ENCODE measurements at regions not wholly inside any gene's neighbourhood (a gene's known extent, or its start where the extent isn't known, plus 50 kb on each side); places are given as distances from the start of the nearest gene placed in this dataset.
"Not testable (repeated sequence)": the region's sequence is repeated elsewhere in the genome, so short reads cannot be mapped to it uniquely, and the experiment has no call there.

DNA sequence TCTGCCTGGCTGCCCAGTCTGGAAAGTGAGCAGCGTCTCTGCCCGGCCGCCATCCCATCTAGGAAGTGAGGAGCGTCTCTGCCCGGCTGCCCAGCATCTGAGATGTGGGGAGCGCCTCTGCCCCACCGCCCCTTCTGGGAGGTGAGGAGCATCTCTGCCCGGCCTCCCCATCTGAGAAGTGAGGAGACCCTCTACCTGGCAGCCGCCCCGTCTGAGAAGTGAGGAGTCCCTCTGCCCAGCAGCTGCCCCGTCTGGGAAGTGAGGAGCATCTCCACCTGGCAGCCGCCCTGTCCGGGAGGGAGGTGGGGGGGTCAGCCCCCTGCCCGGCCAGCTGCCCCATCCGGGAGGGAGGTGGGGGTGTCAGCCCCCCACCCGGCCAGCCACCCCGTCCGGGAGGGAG is 644.2 kb upstream of the PRMT6 start:
- not testable (repeated sequence) for DNase-seq (ENCODE audit: low spot score)

DNA sequence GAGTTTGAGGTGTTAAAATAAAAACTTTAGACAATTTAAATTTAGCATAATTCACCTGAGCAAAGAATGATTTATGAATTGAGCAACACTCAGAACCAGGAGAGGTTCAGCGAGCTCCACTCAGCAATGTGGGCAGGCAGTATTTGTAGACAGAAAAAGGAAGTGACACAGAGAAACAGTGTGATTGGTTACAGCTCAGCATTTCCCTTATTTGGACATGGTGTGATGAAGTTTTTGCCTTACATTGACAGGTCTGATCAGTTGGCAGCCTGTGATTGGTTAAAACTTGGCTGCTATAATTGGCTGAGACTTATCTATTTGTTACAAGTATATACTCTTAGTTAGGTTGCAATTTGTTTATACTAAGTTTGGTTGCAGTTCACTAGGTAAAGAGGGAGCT is 621.2 kb upstream of the PRMT6 start:
- DNase-seq (ENCODE audit: low spot score) = no peak

DNA sequence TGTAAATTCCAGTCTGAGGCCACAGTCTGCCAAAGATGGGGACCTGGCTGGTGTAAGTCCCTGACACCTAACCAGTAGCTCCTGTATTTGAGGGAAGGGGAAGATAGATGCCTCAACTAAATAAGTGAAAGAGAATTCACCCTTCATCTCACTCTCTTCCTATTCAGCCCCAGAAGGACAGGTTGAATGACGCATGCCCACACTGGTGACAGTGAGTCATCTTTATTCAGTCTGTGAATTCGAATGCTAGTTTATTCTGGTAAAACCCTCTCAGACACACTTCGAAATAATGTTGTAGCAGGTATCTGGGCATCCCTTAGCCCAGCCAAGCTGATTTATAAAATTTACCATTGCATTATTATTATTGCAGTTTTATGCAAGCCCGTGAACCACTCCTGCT is 617.0 kb upstream of the PRMT6 start:
- DNase-seq (ENCODE audit: low spot score) = no peak

DNA sequence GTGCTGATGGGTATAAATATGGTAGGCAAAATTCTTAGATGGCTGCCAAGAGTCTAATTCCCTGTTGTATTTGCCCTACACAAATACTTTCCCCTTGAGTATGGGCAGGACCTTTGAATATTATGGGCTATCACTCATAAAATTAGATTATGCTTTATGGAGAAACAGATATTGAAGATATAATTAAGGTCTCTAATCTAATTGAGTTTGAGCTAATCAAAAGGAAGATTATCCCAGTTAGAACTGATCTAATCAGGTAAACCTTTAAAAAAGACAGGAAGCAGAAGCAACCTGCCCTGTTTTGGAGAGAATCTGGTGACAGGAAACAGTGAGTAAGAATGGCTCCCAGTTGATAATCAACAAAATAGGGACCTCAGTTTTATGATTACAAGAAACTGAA is 609.0 kb upstream of the PRMT6 start:
- DNase-seq (ENCODE audit: low spot score) = no peak

DNA sequence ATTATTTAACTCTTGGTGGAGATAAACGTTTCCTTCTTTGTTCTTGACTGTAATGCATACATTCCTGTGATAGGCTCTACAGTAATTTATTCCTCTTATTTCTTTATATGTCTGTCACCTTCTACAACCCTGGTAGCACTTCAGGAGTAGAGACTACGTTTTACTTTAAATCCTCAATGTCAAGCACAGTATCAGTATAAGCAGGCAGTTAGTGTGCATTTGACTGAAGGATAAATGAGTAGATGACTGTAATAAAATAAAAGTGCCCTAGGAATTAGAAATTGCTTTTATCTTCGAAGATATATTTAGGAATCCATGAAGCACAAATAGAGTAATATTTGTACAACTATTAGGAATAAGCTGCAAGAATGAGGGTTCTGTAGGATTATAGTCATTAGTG is 599.6 kb upstream of the PRMT6 start:
- DNase-seq (ENCODE audit: low spot score) = no peak

DNA sequence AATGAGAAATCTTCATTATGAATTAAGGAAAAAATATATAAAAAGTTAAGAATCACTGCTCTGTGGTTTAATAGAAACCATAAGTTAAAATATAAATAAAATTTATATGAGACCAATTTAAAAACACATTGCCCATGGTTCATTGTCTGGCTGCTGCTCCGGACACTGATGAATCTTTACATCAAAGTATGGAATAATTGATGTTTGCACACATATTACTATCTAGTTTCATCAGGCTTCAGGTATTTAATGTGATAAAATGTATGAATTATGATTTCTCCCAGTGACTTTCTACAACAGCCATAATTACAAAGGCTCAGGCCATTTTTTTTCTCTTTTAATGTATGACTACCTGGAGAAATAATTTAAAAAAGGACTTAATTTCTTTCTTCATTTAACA is 599.1 kb upstream of the PRMT6 start:
- no peak for DNase-seq (ENCODE audit: low spot score)

DNA sequence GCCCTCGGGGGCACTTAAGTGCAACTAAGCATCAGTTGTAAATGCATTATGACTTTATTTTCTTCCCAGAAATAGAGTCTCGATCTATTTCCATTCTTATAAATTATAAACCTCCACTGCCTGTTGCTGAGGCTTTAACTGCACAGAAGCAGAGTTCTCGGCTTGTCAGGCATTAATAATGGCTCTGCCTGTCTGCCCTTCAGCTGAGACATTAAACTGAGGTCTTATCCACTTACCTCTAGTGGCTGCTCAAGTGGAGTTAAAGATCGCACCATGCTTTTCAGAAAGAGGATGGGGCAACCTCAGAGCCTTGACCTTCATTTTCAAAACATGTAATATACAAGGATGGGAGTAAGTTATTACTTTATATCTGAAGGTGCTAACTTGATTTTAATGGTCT is 597.6 kb upstream of the PRMT6 start:
- no peak for DNase-seq (ENCODE audit: low spot score)

DNA sequence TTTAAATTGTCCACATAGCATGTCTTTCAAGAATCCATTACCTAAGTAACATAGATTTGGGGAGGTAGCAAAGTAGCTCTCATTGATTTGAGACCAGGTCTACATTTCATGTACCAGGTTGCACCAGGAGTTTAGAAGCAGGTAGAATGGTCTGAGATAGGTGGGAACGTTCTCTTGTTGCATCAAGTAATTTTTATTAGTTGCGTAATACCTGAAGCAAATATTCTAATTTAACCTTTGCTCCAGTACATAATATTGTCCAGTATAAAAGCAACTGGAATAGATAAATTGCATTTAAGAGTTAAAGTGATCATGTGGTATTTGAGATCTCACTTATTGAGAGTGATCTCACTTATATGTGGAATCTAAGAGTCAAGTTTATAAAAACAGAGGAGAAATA is 597.1 kb upstream of the PRMT6 start:
- DNase-seq (ENCODE audit: low spot score) = no peak

DNA sequence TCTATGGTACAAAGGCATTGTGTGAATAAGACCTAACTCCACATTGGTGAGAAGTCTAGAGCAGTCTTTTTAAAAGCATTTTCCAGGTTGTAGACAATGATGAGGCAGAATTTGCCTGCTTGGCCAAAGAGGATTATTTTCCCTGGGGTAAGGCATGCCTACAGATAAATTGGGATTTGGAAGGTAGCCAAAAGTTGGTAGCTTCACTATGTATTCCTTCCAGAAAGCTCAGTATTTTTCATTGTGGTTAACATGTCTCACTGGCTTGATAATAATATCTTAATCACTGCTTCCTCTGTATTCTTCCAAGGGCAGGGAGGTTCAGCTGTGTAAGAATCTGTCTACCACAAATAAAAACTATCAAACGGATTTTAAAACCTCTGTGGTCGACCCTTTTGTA is 590.8 kb upstream of the PRMT6 start:
- no peak for DNase-seq (ENCODE audit: low spot score)

DNA sequence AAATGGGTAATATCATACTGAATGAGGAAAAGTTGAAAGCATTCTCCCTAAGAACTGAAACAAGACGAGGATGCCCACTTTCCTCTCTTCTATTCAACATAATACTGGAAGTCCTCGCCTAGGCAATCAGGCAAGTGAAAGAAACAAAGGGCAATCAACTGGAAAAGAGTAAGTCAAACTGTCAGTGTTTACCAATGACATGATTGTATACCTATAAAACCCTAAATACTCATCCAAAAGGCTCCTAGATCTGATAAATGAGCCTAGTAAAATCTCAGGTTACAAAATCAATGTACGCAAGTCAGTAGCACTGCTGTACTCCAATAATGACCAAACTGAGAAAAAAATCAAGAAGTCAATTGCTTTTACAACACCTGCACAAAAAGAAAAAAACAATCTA is 575.8 kb upstream of the PRMT6 start:
- no peak for DNase-seq (ENCODE audit: low spot score)

DNA sequence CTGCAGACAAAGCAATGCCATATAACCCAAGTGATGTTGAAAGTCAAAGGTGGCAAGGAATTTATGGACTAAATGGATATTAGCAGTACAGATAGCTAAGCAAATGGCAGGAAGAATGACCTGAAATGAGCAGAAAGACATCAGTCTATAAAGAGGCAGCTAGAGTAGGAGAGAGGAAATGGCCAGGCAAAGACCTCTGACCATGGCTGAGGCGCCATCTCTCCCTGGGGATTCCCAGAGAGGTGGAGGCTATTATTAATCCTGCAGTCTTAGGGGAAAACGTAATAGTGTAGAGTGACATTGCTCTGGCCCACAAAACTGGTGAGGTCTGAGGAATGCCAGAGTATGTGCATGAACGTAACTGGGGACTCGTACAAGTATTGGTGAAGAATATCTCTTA is 563.6 kb upstream of the PRMT6 start:
- no peak for DNase-seq (ENCODE audit: low spot score)

DNA sequence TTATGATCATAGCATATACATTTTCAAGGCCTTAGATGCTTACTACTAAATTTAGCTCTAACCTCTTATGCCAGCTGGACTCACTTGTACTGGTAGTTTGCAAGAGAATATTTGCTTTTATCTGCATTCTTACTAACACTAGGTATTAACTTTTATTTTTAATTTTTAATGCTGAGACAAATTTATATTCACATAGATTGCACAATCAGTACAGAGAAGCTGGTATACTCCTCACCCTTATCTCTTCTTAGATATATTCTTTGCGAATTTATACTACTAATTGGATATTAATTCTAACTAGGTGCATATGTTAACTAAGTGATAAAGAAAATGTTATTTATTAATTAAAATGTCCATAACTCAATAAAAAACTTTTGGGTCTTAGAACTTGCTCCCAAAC is 561.8 kb upstream of the PRMT6 start:
- no peak for DNase-seq (ENCODE audit: low spot score)

DNA sequence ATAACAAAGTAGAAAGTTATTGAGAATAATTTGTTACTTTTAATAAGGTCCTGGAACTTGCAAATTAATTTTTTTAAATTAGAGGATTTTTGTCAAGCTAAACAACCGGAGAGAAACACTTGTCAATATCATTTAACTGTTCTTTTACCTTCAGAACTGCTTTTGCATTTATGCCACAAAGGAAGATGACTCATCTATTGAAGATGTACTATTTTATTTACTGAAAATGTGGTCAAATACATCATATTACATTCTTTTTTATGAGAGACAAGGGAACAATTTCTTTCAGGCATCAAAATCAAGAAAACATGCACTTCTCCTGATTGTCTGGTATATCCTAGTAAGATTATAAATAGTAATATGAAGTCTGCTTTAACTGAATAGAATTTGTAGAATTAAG is 558.2 kb upstream of the PRMT6 start:
- no peak for DNase-seq (ENCODE audit: low spot score)

DNA sequence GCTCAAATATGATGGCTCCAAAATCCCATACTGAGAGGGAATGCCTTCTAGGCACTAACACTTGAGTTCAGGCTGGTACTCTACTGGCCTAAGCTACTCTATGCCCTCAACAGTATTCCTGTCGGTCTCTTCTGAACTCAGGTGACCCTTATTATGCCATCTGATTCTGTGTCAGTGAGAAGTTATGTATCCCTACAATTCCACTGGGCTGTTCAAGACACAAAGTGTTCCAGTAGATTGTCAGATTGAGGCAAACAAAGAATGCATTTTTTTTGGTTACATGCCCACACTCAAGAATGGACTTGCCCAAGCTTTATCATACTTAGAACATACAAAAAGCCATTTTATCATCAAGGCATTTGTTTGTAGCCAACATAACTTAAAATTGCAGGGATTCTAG is 553.8 kb upstream of the PRMT6 start:
- no peak for DNase-seq (ENCODE audit: low spot score)

DNA sequence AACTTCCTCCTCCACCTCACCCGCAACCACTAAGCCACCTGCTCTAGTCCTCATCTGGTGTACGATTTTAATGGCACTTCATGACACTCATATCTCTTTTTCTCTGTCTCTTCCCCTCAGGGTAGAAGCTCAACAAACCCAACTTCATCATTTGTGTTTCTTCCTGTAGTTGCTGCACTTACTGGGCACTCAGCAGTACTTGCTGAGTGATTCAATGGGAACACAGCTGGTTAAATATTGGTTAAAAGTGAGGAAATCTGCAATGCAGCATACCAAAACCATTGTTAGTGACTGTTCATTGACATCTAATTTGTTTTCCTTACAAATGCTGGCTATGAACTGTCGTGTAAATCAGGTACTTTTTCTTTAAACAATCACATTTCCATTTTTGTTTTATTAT is 541.1 kb upstream of the PRMT6 start:
- DNase-seq (ENCODE audit: low spot score) = no peak

DNA sequence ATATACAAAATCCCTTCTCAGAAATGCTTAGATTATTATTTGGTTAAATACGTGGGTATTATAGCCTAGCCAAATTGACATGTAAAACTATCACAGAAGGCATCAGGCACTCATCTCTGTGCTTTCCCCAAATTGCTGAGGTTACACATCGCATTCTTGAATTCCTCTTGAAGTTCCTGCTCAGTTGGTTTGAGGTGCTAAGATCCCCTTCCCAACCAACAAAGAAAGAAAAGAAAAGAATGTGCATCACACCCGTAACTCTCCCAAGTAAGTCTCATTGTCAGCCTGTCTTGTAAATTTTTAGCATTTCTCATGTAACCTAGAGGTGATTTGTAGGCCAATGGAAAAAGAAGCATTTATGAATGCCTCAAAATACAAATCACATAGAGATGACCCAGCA is 539.2 kb upstream of the PRMT6 start:
- DNase-seq (ENCODE audit: low spot score) = no peak

DNA sequence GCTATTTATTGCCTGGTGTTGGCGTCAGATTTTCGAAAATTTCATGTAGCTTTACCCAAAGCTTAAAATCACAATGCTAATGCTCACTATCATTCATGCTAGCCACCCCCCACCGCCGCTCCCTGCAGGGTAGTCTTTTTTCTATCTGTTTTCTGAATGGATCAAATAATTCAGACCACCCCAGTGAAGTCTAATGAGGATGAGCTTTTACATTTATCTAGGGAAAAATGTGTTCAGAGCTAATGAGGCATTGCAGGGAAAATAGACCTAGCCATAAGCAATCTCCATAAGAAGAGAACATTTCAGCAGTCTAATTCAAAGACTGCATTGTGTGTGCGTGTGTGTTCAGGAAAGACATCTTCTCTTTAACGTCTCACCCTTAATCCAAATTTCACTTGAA is 533.0 kb upstream of the PRMT6 start:
- no peak for DNase-seq (ENCODE audit: low spot score)

DNA sequence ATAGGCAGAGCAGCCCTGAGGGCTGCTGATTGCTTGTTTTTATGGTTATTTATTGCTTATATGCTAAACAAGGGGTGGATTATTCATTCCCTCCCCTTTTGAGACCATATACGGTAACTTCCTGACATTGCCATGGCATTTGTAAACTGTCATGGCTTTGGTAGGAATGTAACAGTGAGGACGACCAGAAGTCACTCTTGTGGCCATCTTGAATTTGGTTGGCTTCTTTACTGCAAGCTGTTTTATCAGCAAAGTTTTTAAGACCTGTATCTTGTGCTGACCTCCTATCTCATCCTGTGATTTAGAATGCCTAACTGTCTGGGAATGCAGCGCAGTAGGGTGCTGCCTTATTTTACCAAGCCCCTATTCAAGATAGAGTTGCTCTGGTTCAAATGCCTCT is 531.8 kb upstream of the PRMT6 start:
- no peak for DNase-seq (ENCODE audit: low spot score)

DNA sequence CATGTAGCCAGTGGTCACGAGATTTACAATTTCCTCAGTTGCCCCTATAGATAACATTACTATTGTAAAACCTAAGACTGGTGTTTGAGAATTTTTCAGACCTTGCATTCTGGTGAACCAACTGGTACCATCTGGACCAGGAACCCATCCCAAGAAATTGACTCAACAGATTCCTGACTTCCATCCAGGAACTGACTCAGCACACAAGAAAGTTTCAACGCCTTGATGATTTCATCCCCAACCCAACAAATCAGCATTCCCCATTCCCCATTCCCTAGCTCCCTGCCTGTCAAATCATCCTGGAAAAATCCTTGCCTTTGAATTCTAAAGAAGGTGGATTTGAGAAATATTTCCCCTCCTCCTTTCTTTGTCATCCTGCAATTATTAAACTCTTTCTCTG is 529.8 kb upstream of the PRMT6 start:
- peak; percentile 57 for DNase-seq (ENCODE audit: low spot score)

DNA sequence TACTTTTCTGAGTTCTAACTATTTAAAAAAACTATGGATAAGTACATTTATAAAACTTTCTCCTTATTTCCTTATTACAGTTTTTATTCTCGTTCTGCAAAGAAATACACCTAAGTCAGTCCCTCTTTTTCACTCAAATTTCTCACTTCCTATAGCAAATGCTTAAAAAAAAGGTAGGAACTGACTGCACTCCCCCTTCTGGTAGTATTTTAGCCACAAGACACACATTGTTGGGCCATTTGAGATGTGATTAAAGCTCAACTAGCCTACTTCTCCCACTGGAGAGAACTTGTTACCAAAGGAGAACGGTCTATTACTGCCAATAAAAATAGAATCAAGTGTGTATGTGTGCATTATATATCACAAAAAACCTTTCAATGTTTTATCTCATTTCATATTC is 521.9 kb upstream of the PRMT6 start:
- DNase-seq (ENCODE audit: low spot score) = no peak

DNA sequence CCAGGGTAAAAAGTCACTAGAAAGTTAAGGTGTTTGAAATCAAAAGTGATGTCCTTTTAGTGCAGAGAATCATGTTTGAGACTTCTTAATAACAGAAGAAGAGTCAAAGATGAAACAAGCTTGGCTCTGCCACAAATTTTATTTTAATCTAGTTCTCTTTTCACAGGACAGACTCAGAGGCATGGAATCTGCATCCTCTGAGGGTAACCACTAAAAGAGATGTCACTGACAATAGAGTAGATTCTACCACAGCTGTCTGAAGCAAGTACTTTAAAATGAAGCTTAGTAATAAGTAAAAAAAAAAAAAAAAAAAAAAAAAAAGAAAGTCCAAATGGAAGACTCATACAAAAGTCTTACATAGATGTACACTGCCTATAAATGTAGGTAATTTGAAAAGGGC is 519.7 kb upstream of the PRMT6 start:
- DNase-seq (ENCODE audit: low spot score) = peak; percentile 49

DNA sequence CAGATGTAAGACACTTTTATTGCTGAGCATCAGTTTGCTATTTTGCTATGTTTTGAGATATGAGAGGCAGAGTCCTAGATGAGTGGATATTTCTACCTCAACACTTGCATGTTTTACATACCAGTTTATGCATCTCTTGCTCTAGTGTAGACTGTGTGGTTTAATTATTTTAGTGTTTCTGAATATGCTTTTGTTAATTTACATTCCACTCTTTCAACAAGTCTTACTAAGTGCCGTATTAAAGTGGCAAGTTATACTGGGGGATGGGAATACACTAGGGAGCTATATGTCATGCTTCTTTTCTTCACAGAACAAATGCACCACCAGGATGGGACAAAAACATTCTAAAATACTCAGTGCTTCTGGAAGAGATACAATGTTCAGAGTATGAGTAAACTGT is 507.7 kb upstream of the PRMT6 start:
- DNase-seq (ENCODE audit: low spot score) = no peak

DNA sequence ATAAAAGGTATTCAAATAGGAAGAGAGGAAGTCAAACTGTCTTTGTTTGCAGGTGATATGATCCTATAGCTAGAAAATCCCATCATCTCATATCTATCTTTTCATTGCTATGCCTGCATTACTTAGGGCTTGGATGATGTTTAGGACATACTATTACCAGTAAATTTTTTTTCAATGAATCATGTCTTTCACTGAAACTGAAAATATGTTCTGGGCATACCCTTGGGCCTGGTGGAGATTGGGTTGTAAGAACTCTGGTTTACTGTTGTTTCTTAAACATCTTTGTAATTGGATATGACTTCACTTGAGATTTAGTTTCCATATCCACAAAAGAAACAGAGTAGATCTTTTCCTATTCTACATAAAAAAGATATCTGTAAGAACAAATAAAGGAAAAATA is 502.2 kb upstream of the PRMT6 start:
- DNase-seq (ENCODE audit: low spot score) = no peak

DNA sequence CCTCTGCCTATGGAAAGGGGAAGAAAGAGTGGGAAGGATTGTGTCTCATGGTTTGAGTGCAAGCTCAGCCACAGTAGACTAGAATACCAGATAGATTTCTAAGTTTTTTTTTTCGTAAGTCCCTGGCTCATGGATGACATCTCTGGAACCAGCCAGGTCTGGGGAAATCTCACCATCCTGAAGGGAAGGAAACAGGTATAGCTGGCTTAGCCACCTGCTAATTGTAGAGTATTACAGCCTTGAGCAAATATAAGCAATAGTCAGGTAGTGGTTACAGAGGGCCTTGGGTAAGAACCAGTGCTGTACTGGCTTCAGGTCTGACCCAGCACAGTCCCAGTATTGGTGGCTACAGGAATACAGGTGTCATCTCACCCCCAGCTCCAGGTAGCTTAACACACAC is 500.9 kb upstream of the PRMT6 start:
- no peak for DNase-seq (ENCODE audit: low spot score)

DNA sequence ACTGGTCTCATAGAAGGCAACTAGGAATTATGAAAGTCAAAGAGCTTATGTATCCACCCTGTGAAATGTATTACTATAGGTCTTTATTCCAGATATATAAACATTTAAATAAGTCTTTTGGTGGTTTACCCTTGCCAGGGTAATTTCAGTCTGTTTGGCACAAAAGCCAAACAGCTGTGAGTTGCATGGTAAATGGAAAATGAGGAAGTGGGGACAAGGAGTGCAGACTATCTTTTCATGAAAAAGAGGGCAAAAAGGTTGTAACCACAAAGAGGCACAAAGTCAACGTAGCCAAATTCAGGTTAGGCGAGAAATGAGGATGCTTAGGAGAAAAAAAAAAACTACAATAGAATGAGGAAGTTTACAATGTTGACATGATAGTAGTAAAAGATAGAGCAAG is 492.3 kb upstream of the PRMT6 start:
- no peak for DNase-seq (ENCODE audit: low spot score)

All from AG08395 (cell line).